ENCODE measurements at regions not wholly inside any gene's neighbourhood (a gene's known extent, or its start where the extent isn't known, plus 50 kb on each side); places are given as distances from the start of the nearest gene placed in this dataset.

- Mint-ChIP-seq H3K9me3 (no peaks in the 10 kb centered on the region), H3K4me1 (peaks cover 25% of the 10 kb centered on the region), H3K36me3 (no peaks in the 10 kb centered on the region), H3K27me3 (ENCODE audit: low read depth) (no peaks in the 10 kb centered on the region), H3K27ac (no peak overlapping the region), H3K4me3 (no peak overlapping the region)
- POLR2A ChIA-PET = no interaction called here
- ATAC-seq = no peak
- CTCF ChIA-PET = interaction anchor here (1.8 kb wide), 1 partner anchor 104 kb away, joined by 5 read pairs; no protein-coding TSS in a partner anchor
- DNase-seq (ENCODE audit: low spot score) = no peak
- TF ChIP-seq USF2 (CRISPR knock-in tag; IDR thresholded peaks at IDR 0.05) (no peak), STAT6 (CRISPR knock-in tag; conservative IDR thresholded peaks at IDR 0.05; ENCODE audit: low read depth) (no peak), ZNF263 (CRISPR knock-in tag; IDR thresholded peaks at IDR 0.05; ENCODE audit: low read depth) (no peak), ZNF425 (CRISPR knock-in tag; conservative IDR thresholded peaks at IDR 0.05) (no peak), ZNF219 (CRISPR knock-in tag; IDR thresholded peaks at IDR 0.05; ENCODE audit: borderline replicate concordance) (no peak)
Observed at GRCh38 chr3:73295876-73296635, 234.6 kb downstream of the EBLN2 start.

- Mint-ChIP-seq H3K9me3 (no peaks in the 10 kb centered on the region), H3K4me3 (no peak overlapping the region)
- POLR2A ChIA-PET = no interaction called here
Observed at GRCh38 chr3:73296859-73297258, 235.4 kb downstream of the EBLN2 start.

More at GRCh38 chr3:73296859-73297258, 235.4 kb downstream of the EBLN2 start:
- Mint-ChIP-seq H3K4me1 (peaks cover 22% of the 10 kb centered on the region), H3K27ac (no peak overlapping the region), H3K36me3 (no peaks in the 10 kb centered on the region), H3K27me3 (ENCODE audit: low read depth) (no peaks in the 10 kb centered on the region)
- no peak for DNase-seq (ENCODE audit: low spot score)
- CTCF ChIA-PET = interaction anchor here (1.8 kb wide), 1 partner anchor 105 kb away, joined by 5 read pairs; no protein-coding TSS in a partner anchor
- no peak for TF ChIP-seq NFYB (CRISPR knock-in tag; conservative IDR thresholded peaks at IDR 0.05; ENCODE audit: low read depth)
- TF ChIP-seq NFE2L1 (CRISPR knock-in tag; IDR thresholded peaks at IDR 0.05) = no peak
- TF ChIP-seq ATF6 (CRISPR knock-in tag; IDR thresholded peaks at IDR 0.05) = no peak
- no peak for TF ChIP-seq CDX4 (CRISPR knock-in tag; IDR thresholded peaks at IDR 0.05; ENCODE audit: borderline replicate concordance)
- no peak for TF ChIP-seq ZNF138 (CRISPR knock-in tag; conservative IDR thresholded peaks at IDR 0.05)
- TF ChIP-seq ZNF232 (CRISPR knock-in tag; IDR thresholded peaks at IDR 0.05) = no peak
- TF ChIP-seq TEAD4 (CRISPR knock-in tag; IDR thresholded peaks at IDR 0.05) = no peak
- ATAC-seq = no peak

Data from WTC11 (cell line).